ENCODE measurements at regions not wholly inside any gene's neighbourhood (a gene's known extent, or its start where the extent isn't known, plus 50 kb on each side); places are given as distances from the start of the nearest gene placed in this dataset.

- no peaks in the 10 kb centered on the region for H4K20me1 ChIP-seq (ENCODE audit: insufficient read depth, low read length)
- FAIRE-seq (no peak), DNase-seq (ENCODE audit: low read depth) (no peak)
- no peak overlapping the region for H3K27ac Mint-ChIP-seq (ENCODE audit: unreplicated experiment)
- peaks cover 5% of the 10 kb centered on the region for H3K9me3 Mint-ChIP-seq (ENCODE audit: unreplicated experiment)
- H3K9ac ChIP-seq (ENCODE audit: low read length): no peak overlapping the region
- H3K9me3 ChIP-seq (ENCODE audit: insufficient read depth, low read depth, low read length): no peaks in the 10 kb centered on the region
- H3K4me3 Mint-ChIP-seq (ENCODE audit: unreplicated experiment): no peak overlapping the region
- no peaks in the 10 kb centered on the region for H3K36me3 Mint-ChIP-seq (ENCODE audit: low read depth, unreplicated experiment)
- no peaks in the 10 kb centered on the region for H3K4me1 ChIP-seq (ENCODE audit: insufficient read depth, low read length)
- no peak for TF ChIP-seq EZH2 (IDR thresholded peaks at IDR 0.05; ENCODE audit: insufficient read depth, low read length)
- no peak for TF ChIP-seq CTCF (IDR thresholded peaks at IDR 0.05; ENCODE audit: insufficient read depth, low read depth, low read length)
- no peak overlapping the region for H3K27ac ChIP-seq (ENCODE audit: low read depth, low read length)
- H3K4me3 ChIP-seq (ENCODE audit: insufficient read depth, low read depth, low read length): no peak overlapping the region
- H3K36me3 ChIP-seq (ENCODE audit: insufficient read depth, low read length): no peaks in the 10 kb centered on the region
- H3K27me3 ChIP-seq (ENCODE audit: insufficient read depth, low read length): no peaks in the 10 kb centered on the region
- H3K79me2 ChIP-seq (ENCODE audit: insufficient read depth, low read length): no peaks in the 10 kb centered on the region
- no peaks in the 10 kb centered on the region for H3K27me3 Mint-ChIP-seq (ENCODE audit: low read depth, unreplicated experiment)
- H2AFZ ChIP-seq (ENCODE audit: low read depth, low read length): no peak overlapping the region
- H3K4me1 Mint-ChIP-seq (ENCODE audit: low read depth, unreplicated experiment): no peaks in the 10 kb centered on the region
- no peak overlapping the region for H3K4me2 ChIP-seq (ENCODE audit: low read length)
Observed at GRCh38 chr7:69060516-69060915, 537.8 kb upstream of the AUTS2 start.

GRCh38 chr7:69062020-69062765, 536.1 kb upstream of the AUTS2 start:
- Histone ChIP-seq H3K4me1 (ENCODE audit: insufficient read depth, low read length) (no peaks in the 10 kb centered on the region), H3K4me3 (ENCODE audit: insufficient read depth, low read depth, low read length) (no peak overlapping the region), H3K27me3 (ENCODE audit: insufficient read depth, low read length) (no peaks in the 10 kb centered on the region), H2AFZ (ENCODE audit: low read depth, low read length) (no peak overlapping the region), H3K9ac (ENCODE audit: low read length) (no peak overlapping the region), H3K9me3 (ENCODE audit: insufficient read depth, low read depth, low read length) (no peaks in the 10 kb centered on the region), H3K36me3 (ENCODE audit: insufficient read depth, low read length) (no peaks in the 10 kb centered on the region), H3K4me2 (ENCODE audit: low read length) (no peak overlapping the region), H4K20me1 (ENCODE audit: insufficient read depth, low read length) (no peaks in the 10 kb centered on the region), H3K79me2 (ENCODE audit: insufficient read depth, low read length) (no peaks in the 10 kb centered on the region), H3K27ac (ENCODE audit: low read depth, low read length) (no peak overlapping the region)
- Mint-ChIP-seq H3K9me3 (ENCODE audit: unreplicated experiment) (peaks cover 5% of the 10 kb centered on the region), H3K4me3 (ENCODE audit: unreplicated experiment) (no peak overlapping the region), H3K27me3 (ENCODE audit: low read depth, unreplicated experiment) (no peaks in the 10 kb centered on the region), H3K36me3 (ENCODE audit: low read depth, unreplicated experiment) (no peaks in the 10 kb centered on the region), H3K27ac (ENCODE audit: unreplicated experiment) (no peak overlapping the region), H3K4me1 (ENCODE audit: low read depth, unreplicated experiment) (no peaks in the 10 kb centered on the region)
- TF ChIP-seq EZH2 (IDR thresholded peaks at IDR 0.05; ENCODE audit: insufficient read depth, low read length) (no peak), CTCF (IDR thresholded peaks at IDR 0.05; ENCODE audit: insufficient read depth, low read depth, low read length) (no peak)
- no peak for FAIRE-seq
- peak; percentile 47 for DNase-seq (ENCODE audit: low read depth)

GRCh38 chr7:69067397-69067796, 530.9 kb upstream of the AUTS2 start:
- TF ChIP-seq EZH2 (IDR thresholded peaks at IDR 0.05; ENCODE audit: insufficient read depth, low read length) (no peak), CTCF (IDR thresholded peaks at IDR 0.05; ENCODE audit: insufficient read depth, low read depth, low read length) (no peak)
- no peaks in the 10 kb centered on the region for H4K20me1 ChIP-seq (ENCODE audit: insufficient read depth, low read length)
- no peaks in the 10 kb centered on the region for H3K4me1 ChIP-seq (ENCODE audit: insufficient read depth, low read length)
- peak; percentile 4 for DNase-seq (ENCODE audit: low read depth)
- H3K27ac ChIP-seq (ENCODE audit: low read depth, low read length): no peak overlapping the region
- H3K79me2 ChIP-seq (ENCODE audit: insufficient read depth, low read length): no peaks in the 10 kb centered on the region
- FAIRE-seq: no peak
- Mint-ChIP-seq H3K27ac (ENCODE audit: unreplicated experiment) (no peak overlapping the region), H3K36me3 (ENCODE audit: low read depth, unreplicated experiment) (no peaks in the 10 kb centered on the region), H3K27me3 (ENCODE audit: low read depth, unreplicated experiment) (no peaks in the 10 kb centered on the region), H3K9me3 (ENCODE audit: unreplicated experiment) (no peaks in the 10 kb centered on the region), H3K4me3 (ENCODE audit: unreplicated experiment) (no peak overlapping the region), H3K4me1 (ENCODE audit: low read depth, unreplicated experiment) (no peaks in the 10 kb centered on the region)
- no peaks in the 10 kb centered on the region for H3K36me3 ChIP-seq (ENCODE audit: insufficient read depth, low read length)
- no peak overlapping the region for H3K9ac ChIP-seq (ENCODE audit: low read length)
- no peak overlapping the region for H3K4me3 ChIP-seq (ENCODE audit: insufficient read depth, low read depth, low read length)
- no peak overlapping the region for H2AFZ ChIP-seq (ENCODE audit: low read depth, low read length)
- peaks cover 2% of the 10 kb centered on the region for H3K9me3 ChIP-seq (ENCODE audit: insufficient read depth, low read depth, low read length)
- no peaks in the 10 kb centered on the region for H3K27me3 ChIP-seq (ENCODE audit: insufficient read depth, low read length)
- no peak overlapping the region for H3K4me2 ChIP-seq (ENCODE audit: low read length)

All from astrocyte (in vitro differentiated cells and primary cell).